ENCODE measurements at regions not wholly inside any gene's neighbourhood (a gene's known extent, or its start where the extent isn't known, plus 50 kb on each side); places are given as distances from the start of the nearest gene placed in this dataset.

DNA sequence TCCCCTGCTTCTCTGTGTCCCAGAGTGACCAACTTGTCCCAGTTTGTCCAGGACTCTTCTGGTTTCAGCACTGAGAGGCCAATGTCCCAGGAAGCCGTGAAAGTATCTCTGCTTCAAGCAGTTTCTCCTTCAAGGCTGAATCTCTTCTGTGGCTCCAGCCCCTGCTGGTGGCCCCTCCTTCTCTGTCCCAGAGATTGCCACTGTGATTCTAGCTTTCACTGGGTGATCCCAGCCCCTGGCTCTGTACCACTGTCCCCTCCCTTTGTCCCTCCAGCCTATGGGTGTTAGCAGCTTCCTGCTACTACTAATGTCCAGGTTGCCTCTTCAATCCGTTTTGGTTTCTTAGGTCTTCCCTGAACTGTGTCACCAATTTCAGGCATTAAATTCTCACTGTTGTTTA is 70.5 kb downstream of the SOX3 start:
- Histone ChIP-seq H3K79me2 (replicated peaks; ENCODE audit: insufficient read depth) (no peaks in the 10 kb centered on the region), H3K4me2 (no peak overlapping the region), H3K4me3 (no peak overlapping the region), H3K36me3 (ENCODE audit: insufficient read depth) (no peaks in the 10 kb centered on the region), H3K4me1 (ENCODE audit: insufficient read depth) (no peaks in the 10 kb centered on the region), H3K9me2 (ENCODE audit: insufficient read depth) (no peaks in the 10 kb centered on the region), H3F3A (replicated peaks; ENCODE audit: low read depth) (no peaks in the 10 kb centered on the region), H3K27me3 (ENCODE audit: insufficient read depth) (peaks cover 20% of the 10 kb centered on the region), H2AFZ (no peak overlapping the region), H4K20me1 (replicated peaks; ENCODE audit: insufficient read depth) (no peaks in the 10 kb centered on the region), H3K27ac (ENCODE audit: low read depth) (no peak overlapping the region)
- no peaks in the 10 kb centered on the region for H3K27me3 Mint-ChIP-seq (ENCODE audit: insufficient read depth, low read depth, poor library complexity)
- no peaks in the 10 kb centered on the region; the same call in 2 of the 3 replicates for H3K9me3 Mint-ChIP-seq
- no peaks in the 10 kb centered on the region for H3K36me3 Mint-ChIP-seq (ENCODE audit: low read depth)
- ATAC-seq = no peak
- H3K4me1 Mint-ChIP-seq = no peaks in the 10 kb centered on the region
- no peak for DNase-seq (ENCODE audit: low spot score)
- TF ChIP-seq STAT1 (IDR thresholded peaks at IDR 0.05; ENCODE audit: unreplicated experiment) (no peak), EZH2phosphoT487 (IDR thresholded peaks at IDR 0.05; ENCODE audit: unreplicated experiment) (no peak), POLR2AphosphoS5 (IDR thresholded peaks at IDR 0.05; ENCODE audit: low read depth) (no peak)
- TF ChIP-seq, protein P1, sequence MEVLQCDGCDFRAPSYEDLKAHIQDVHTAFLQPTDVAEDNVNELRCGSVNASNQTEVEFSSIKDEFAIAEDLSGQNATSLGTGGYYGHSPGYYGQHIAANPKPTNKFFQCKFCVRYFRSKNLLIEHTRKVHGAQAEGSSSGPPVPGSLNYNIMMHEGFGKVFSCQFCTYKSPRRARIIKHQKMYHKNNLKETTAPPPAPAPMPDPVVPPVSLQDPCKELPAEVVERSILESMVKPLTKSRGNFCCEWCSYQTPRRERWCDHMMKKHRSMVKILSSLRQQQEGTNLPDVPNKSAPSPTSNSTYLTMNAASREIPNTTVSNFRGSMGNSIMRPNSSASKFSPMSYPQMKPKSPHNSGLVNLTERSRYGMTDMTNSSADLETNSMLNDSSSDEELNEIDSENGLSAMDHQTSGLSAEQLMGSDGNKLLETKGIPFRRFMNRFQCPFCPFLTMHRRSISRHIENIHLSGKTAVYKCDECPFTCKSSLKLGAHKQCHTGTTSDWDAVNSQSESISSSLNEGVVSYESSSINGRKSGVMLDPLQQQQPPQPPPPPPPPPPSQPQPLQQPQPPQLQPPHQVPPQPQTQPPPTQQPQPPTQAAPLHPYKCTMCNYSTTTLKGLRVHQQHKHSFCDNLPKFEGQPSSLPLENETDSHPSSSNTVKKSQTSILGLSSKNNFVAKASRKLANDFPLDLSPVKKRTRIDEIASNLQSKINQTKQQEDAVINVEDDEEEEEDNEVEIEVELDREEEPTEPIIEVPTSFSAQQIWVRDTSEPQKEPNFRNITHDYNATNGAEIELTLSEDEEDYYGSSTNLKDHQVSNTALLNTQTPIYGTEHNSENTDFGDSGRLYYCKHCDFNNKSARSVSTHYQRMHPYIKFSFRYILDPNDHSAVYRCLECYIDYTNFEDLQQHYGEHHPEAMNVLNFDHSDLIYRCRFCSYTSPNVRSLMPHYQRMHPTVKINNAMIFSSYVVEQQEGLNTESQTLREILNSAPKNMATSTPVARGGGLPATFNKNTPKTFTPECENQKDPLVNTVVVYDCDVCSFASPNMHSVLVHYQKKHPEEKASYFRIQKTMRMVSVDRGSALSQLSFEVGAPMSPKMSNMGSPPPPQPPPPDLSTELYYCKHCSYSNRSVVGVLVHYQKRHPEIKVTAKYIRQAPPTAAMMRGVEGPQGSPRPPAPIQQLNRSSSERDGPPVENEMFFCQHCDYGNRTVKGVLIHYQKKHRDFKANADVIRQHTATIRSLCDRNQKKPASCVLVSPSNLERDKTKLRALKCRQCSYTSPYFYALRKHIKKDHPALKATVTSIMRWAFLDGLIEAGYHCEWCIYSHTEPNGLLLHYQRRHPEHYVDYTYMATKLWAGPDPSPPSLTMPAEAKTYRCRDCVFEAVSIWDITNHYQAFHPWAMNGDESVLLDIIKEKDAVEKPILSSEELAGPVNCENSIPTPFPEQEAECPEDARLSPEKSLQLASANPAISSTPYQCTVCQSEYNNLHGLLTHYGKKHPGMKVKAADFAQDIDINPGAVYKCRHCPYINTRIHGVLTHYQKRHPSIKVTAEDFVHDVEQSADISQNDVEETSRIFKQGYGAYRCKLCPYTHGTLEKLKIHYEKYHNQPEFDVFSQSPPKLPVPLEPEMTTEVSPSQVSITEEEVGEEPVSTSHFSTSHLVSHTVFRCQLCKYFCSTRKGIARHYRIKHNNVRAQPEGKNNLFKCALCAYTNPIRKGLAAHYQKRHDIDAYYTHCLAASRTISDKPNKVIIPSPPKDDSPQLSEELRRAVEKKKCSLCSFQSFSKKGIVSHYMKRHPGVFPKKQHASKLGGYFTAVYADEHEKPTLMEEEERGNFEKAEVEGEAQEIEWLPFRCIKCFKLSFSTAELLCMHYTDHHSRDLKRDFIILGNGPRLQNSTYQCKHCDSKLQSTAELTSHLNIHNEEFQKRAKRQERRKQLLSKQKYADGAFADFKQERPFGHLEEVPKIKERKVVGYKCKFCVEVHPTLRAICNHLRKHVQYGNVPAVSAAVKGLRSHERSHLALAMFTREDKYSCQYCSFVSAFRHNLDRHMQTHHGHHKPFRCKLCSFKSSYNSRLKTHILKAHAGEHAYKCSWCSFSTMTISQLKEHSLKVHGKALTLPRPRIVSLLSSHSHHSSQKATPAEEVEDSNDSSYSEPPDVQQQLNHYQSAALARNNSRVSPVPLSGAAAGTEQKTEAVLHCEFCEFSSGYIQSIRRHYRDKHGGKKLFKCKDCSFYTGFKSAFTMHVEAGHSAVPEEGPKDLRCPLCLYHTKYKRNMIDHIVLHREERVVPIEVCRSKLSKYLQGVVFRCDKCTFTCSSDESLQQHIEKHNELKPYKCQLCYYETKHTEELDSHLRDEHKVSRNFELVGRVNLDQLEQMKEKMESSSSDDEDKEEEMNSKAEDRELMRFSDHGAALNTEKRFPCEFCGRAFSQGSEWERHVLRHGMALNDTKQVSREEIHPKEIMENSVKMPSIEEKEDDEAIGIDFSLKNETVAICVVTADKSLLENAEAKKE (CRISPR knock-in tag; IDR thresholded peaks at IDR 0.05) = no peak
- H3K27ac Mint-ChIP-seq = no peak overlapping the region
- no peak overlapping the region for H3K4me3 Mint-ChIP-seq

DNA sequence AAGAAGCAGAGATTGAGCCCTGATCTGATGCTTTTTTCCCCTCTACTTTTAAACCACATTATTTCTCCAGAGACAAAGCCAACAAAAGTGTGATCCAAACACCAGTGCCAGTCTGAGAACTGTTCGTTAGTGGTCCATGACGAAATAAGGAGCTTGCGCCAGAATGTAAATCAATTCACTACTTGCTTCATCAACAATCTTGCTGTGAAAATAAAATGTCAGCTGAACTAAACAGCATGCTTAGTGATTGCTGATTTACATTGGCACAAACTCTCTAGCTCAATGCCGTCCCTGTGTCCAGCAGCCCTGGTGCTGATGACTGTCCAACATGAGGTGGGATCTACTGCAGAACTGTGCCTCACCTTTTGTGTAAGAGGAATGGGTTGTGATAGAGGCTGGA is 71.3 kb downstream of the SOX3 start:
- no peaks in the 10 kb centered on the region for H3K27me3 Mint-ChIP-seq (ENCODE audit: insufficient read depth, low read depth, poor library complexity)
- Histone ChIP-seq H3K27ac (ENCODE audit: low read depth) (no peak overlapping the region), H3F3A (replicated peaks; ENCODE audit: low read depth) (no peaks in the 10 kb centered on the region), H3K27me3 (ENCODE audit: insufficient read depth) (peaks cover 13% of the 10 kb centered on the region), H3K9me2 (ENCODE audit: insufficient read depth) (no peaks in the 10 kb centered on the region), H3K4me1 (ENCODE audit: insufficient read depth) (no peaks in the 10 kb centered on the region), H4K20me1 (replicated peaks; ENCODE audit: insufficient read depth) (no peaks in the 10 kb centered on the region), H3K4me2 (no peak overlapping the region), H3K79me2 (replicated peaks; ENCODE audit: insufficient read depth) (no peaks in the 10 kb centered on the region), H3K36me3 (ENCODE audit: insufficient read depth) (no peaks in the 10 kb centered on the region), H3K4me3 (no peak overlapping the region), H2AFZ (no peak overlapping the region)
- no peak overlapping the region for H3K4me3 Mint-ChIP-seq
- H3K36me3 Mint-ChIP-seq (ENCODE audit: low read depth) = no peaks in the 10 kb centered on the region
- H3K27ac Mint-ChIP-seq = no peak overlapping the region
- ATAC-seq (no peak), DNase-seq (ENCODE audit: low spot score) (no peak)
- no peaks in the 10 kb centered on the region for H3K4me1 Mint-ChIP-seq
- H3K9me3 Mint-ChIP-seq = no peaks in the 10 kb centered on the region; the same call in 2 of the 3 replicates
- TF ChIP-seq CREB1 (CRISPR knock-in tag; IDR thresholded peaks at IDR 0.05; ENCODE audit: low read depth) (no peak), JUNB (IDR thresholded peaks at IDR 0.05; ENCODE audit: unreplicated experiment) (no peak), POLR2AphosphoS5 (IDR thresholded peaks at IDR 0.05; ENCODE audit: low read depth) (no peak), NANOG (IDR thresholded peaks at IDR 0.05; ENCODE audit: borderline replicate concordance) (no peak)
- TF ChIP-seq, protein P2, sequence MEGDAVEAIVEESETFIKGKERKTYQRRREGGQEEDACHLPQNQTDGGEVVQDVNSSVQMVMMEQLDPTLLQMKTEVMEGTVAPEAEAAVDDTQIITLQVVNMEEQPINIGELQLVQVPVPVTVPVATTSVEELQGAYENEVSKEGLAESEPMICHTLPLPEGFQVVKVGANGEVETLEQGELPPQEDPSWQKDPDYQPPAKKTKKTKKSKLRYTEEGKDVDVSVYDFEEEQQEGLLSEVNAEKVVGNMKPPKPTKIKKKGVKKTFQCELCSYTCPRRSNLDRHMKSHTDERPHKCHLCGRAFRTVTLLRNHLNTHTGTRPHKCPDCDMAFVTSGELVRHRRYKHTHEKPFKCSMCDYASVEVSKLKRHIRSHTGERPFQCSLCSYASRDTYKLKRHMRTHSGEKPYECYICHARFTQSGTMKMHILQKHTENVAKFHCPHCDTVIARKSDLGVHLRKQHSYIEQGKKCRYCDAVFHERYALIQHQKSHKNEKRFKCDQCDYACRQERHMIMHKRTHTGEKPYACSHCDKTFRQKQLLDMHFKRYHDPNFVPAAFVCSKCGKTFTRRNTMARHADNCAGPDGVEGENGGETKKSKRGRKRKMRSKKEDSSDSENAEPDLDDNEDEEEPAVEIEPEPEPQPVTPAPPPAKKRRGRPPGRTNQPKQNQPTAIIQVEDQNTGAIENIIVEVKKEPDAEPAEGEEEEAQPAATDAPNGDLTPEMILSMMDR (conservative IDR thresholded peaks at IDR 0.05; ENCODE audit: low read depth in 2 of 2) = no peak
- TF ChIP-seq, protein P3, sequence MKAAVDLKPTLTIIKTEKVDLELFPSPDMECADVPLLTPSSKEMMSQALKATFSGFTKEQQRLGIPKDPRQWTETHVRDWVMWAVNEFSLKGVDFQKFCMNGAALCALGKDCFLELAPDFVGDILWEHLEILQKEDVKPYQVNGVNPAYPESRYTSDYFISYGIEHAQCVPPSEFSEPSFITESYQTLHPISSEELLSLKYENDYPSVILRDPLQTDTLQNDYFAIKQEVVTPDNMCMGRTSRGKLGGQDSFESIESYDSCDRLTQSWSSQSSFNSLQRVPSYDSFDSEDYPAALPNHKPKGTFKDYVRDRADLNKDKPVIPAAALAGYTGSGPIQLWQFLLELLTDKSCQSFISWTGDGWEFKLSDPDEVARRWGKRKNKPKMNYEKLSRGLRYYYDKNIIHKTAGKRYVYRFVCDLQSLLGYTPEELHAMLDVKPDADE (IDR thresholded peaks at IDR 0.05) = no peak

Measured in GM23338 (cell line).